ENCODE measurements at regions not wholly inside any gene's neighbourhood (a gene's known extent, or its start where the extent isn't known, plus 50 kb on each side); places are given as distances from the start of the nearest gene placed in this dataset.

GRCh38 chr18:60448487-60449267 lies 76.1 kb upstream of the MC4R start:
- no TSS peak for BruUV-seq (replicated peaks)
- H3K4me2 ChIP-seq (ENCODE audit: low read depth, low read length), result no peak overlapping the region
- H2AK9ac ChIP-seq (replicated peaks; ENCODE audit: low read depth, low read length, poor library complexity), result no peak overlapping the region
- no peak overlapping the region for H3K4me3 ChIP-seq (ENCODE audit: insufficient read depth, low read depth, low read length)
- no peaks in the 10 kb centered on the region for H3K36me3 ChIP-seq (ENCODE audit: control insufficient read depth, insufficient read depth, low read length)
- no peak overlapping the region for H2AK5ac ChIP-seq (ENCODE audit: low read depth, low read length)
- TF ChIP-seq RCOR1 (IDR thresholded peaks at IDR 0.05; ENCODE audit: insufficient replicate concordance, low read length) (no peak), RFX5 (IDR thresholded peaks at IDR 0.05; ENCODE audit: low read depth, low read length) (no peak), CHD1 (IDR thresholded peaks at IDR 0.05; ENCODE audit: low read depth, low read length) (no peak), CTCF (conservative IDR thresholded peaks at IDR 0.05; ENCODE audit: low read depth, low read length) (no peak), SMC3 (IDR thresholded peaks at IDR 0.05; ENCODE audit: low read depth, low read length) (no peak), FOS (IDR thresholded peaks at IDR 0.05; ENCODE audit: low read depth, low read length) (no peak), POLR2A (IDR thresholded peaks at IDR 0.05; ENCODE audit: low read depth, low read length) (no peak), MAZ (IDR thresholded peaks at IDR 0.05; ENCODE audit: borderline replicate concordance, low read depth, low read length) (no peak), RAD21 (IDR thresholded peaks at IDR 0.05; ENCODE audit: low read length) (no peak)
- H2BK5ac ChIP-seq (ENCODE audit: low read depth, low read length, poor library complexity, severe bottlenecking), result no peak overlapping the region
- in situ Hi-C loops (cut with MboI; ENCODE audit: low sequenced_read_pairs), result no loop called here
- dilution Hi-C loops (cut with HindIII; ENCODE audit: low sequenced_read_pairs, unreplicated experiment), result no loop called here
- H3K9ac ChIP-seq (ENCODE audit: low read depth, low read length), result no peak overlapping the region
- H4K5ac ChIP-seq (ENCODE audit: low read depth, low read length), result no peak overlapping the region
- no peak overlapping the region for H3K14ac ChIP-seq (replicated peaks; ENCODE audit: low read depth, low read length)
- intact Hi-C loops (cut with micrococcal nuclease), result no loop called here
- no peak overlapping the region for H3K18ac ChIP-seq (ENCODE audit: low read depth, low read length)
- no peaks in the 10 kb centered on the region for H3K79me1 ChIP-seq (ENCODE audit: low read depth in 1 of 2, low read length in 2 of 2)
- H3K9me1 ChIP-seq (ENCODE audit: insufficient read depth, low read length), result no peaks in the 10 kb centered on the region
- H4K91ac ChIP-seq (ENCODE audit: insufficient read depth, low read depth, low read length), result no peak overlapping the region
- H3K56ac ChIP-seq (ENCODE audit: extremely low read depth, insufficient read depth, low read length), result no peak overlapping the region
- no peak overlapping the region for H4K8ac ChIP-seq (ENCODE audit: low read depth in 2 of 2, low read length in 2 of 2)
- no peaks in the 10 kb centered on the region for H3K9me3 ChIP-seq (ENCODE audit: control insufficient read depth, insufficient read depth, low read length)
- no peaks in the 10 kb centered on the region for H3K4me1 ChIP-seq (ENCODE audit: control insufficient read depth, insufficient read depth, low read length)
- ChIA-PET CTCF (interaction anchor here (1.0 kb wide), 1 partner anchor 32 kb away, joined by 3 read pairs; no protein-coding TSS in a partner anchor), POLR2A (ENCODE audit: unreplicated experiment) (no interaction called here)
- no peaks in the 10 kb centered on the region for H3K27me3 ChIP-seq (ENCODE audit: control insufficient read depth, insufficient read depth, low read length)
- no peak overlapping the region for H3K4ac ChIP-seq (ENCODE audit: low read depth, low read length)
- no peak overlapping the region for H2BK15ac ChIP-seq (ENCODE audit: low read depth, low read length)
- DNase-seq (no peak), ATAC-seq (ENCODE audit: low read depth) (no peak)
- H3K23ac ChIP-seq (ENCODE audit: low read depth, low read length), result no peak overlapping the region
- H2BK120ac ChIP-seq (ENCODE audit: low read depth, low read length), result no peak overlapping the region
- H2BK20ac ChIP-seq (ENCODE audit: low read depth, low read length), result no peak overlapping the region
- WGBS, 2 experiments (ENCODE audit: extremely low coverage in 2 of 2, insufficient read length in 1 of 2), result 20% methylated on average over 1 of the region's 3 CpGs; no CpG with 5 or more reads in 1 of the 2 experiments
- no peak overlapping the region for H3K27ac ChIP-seq (ENCODE audit: insufficient read depth, low read length)
- H4K20me1 ChIP-seq (ENCODE audit: insufficient read depth, low read length), result no peaks in the 10 kb centered on the region
- no peak overlapping the region for H2AFZ ChIP-seq (replicated peaks; ENCODE audit: low read length, poor library complexity)

All from IMR-90 (cell line).